A172 (cell line): ENCODE measurements at regions not wholly inside any gene's neighbourhood (a gene's known extent, or its start where the extent isn't known, plus 50 kb on each side); places are given as distances from the start of the nearest gene placed in this dataset.

Source experiments
- DNase-seq: peaks from one replicate; pipeline ENCODE4 v3.0.0-alpha.2; 2015; ENCODE audit warnings: low spot score

GRCh38 chr12:13504074-13504473 is 307.5 kb downstream of the EMP1 start:
- no peak for DNase-seq

DNA sequence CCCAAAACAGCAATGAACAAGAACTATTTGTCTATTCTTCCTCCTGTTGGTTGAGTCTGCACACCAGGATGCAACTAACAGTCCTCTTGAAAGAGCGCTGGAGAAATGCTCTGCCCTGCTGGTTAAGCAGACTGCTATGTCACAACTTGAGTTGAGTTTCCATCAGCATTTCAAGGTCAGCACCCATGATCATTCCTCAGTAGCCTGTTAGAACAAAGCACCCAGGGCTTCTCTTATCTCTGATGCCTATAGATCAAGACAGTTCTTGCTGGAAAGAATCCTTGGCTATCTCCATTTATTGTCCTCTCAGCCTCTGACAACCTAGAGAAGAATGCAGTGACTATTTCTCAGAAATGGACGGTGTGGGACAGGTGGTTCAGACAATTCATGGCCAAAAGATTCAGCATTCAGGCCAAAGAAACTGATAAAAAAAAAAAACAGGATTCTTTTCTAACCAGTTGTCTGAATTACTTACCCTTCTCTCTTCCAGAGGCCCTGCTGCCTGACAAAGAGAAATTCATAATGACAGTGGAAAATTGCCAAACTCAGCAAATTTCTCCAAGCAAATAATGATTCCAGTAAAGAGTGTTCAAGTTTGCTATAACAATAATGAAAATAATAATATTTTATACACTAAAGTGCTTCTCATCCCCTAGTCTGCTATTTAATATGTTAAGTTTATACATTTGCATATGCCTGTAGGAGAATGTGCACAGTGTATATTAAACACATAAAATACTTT is 306.7 kb downstream of the EMP1 start:
- no peak for DNase-seq

- no peak for DNase-seq
Observed at GRCh38 chr12:13499008-13499407, 302.5 kb downstream of the EMP1 start.

- DNase-seq: no peak
Observed at GRCh38 chr12:13496111-13496510, 299.6 kb downstream of the EMP1 start.

GRCh38 chr12:13489246-13489645 is 292.7 kb downstream of the EMP1 start:
- DNase-seq: no peak

GRCh38 chr12:13487326-13487725 is 290.8 kb downstream of the EMP1 start:
- no peak for DNase-seq

- no peak for DNase-seq
Observed at GRCh38 chr12:13486794-13487193, 290.3 kb downstream of the EMP1 start.

DNA sequence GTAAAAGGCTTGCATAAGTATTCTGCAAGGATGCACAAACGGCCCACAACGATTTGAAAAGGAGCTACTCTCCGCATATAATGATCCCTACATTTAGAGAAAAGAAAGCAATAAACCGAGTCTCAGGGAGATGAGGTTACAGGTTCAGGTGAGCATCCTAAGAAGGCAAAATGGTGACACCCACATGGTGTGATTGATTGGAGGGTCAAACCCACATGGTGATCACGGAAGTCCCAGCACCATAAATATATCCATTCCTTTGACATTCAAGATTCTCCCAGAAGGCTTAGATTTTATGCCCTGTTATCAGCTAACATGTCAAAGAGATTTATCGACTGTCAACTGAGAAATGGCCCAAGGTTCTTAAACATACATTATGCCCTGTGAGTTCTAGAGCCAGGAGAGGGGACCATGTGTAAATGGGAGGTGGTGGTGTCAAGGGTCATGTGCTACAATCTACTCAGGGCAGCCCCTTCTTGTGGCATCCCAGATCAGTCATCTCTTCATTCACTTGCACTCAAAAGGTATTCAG is 282.2 kb downstream of the EMP1 start:
- DNase-seq: no peak

DNA sequence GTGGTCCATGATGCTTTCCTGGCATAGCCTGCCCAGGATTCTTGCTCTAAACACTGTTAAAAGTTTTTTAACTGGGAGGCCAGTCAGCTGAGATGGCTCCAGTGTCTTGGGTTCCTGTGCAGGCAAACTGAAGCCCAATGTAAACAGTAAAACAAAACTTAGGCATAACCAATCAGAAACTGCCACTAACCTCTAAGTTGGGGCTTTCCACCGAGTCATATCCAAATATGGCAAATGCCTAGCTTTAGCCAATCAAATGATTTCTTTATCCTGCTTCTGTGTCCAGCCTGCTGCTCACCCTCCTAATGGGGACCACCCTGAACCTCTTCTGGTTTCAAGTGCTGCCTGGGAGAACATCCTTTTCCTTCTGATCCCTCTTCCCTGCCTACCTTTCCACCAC is 277.9 kb downstream of the EMP1 start:
- DNase-seq: no peak

DNA sequence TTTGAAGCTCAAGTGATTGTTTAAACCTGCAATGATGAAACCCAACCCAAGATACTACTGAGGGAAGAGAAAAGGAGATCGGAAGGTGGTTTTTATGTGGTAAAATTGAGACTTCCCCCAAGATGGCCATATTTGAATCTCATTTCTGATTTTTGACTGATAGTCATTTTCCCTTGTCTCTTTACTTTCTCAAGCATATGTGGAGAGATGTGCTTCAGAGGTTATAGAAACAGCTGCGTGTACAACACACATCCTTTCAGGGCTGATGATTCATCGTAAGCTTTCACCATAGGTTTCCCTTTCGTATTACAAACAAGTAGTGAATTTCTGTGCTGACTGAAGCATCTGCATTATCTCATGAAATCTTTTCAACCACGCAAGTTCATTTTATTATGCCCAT is 276.2 kb downstream of the EMP1 start:
- no peak for DNase-seq

DNA sequence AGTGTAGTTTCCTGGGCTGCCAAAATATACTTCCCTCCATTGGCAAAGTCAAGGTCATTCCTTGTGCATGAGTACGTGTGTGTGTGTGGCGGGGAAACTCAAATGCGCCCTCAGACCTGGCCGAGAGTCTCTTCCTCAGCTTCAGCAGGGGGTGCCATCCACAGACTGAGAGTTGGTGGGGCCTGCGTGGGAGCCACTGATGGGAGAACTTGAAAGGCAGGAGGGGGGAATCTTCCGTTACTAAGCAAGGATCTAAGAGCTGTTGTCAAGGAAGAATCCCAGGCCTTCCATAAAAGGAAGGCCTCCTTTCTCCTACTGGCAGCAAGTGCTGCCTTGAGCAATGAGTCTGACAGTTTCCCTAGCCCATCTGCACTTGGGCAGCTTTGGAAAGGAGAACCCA is 274.9 kb downstream of the EMP1 start:
- no peak for DNase-seq

GRCh38 chr12:13465635-13466034 is 269.1 kb downstream of the EMP1 start:
- no peak for DNase-seq

DNA sequence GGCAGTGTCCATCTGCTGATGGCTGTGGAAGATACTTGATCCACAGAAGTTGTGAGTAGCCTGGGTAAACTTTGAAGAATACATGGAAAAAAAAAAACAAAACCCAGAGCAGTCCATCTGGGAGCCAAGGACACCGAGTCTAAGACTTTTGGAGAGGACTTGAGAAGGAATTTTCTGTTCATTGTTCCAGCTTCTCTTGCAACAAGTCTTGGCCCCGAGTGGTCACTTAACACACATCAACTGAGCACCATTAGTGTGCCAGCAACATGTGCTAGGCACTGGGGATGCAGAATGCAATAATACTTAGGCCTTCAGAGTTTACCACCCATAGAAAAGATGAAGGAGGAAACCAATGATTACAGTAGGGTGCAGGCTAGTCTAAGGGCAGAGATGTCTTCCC is 266.7 kb downstream of the EMP1 start:
- no peak for DNase-seq

DNA sequence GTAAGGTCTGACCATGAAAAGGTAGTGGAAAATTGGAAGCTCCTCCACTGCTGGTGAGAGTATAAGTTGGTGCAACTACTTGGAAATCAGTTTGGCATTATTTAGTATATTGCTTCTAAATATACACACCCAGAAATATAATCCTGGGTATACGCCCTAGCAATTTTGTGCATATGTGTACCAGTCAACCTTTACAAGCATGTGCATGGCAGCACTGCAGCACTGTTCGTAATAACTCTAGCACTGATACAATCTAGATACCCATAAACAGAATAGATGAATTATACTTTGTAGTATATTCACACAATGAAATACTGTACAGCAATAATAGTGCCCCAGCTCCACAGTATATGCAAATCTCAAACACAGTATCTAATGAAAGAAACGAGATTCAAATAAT is 265.9 kb downstream of the EMP1 start:
- DNase-seq: no peak

DNA sequence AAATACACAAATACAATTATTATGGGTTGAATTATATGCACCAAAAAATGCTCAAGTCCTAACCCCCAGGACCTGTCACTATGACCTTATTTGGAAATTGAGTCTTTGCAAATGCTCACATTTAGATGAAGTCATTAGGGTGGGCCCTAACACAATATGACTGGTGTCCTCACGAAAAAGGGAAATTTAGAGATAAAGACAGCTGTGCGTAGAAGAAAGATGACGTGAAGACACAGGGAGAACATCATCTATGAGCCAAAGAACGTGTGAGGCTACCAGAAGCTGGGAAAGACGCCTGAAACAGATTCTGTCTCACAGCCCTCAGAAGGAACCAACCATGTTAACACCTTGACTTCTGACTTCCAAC is 259.2 kb downstream of the EMP1 start:
- no peak for DNase-seq

DNA sequence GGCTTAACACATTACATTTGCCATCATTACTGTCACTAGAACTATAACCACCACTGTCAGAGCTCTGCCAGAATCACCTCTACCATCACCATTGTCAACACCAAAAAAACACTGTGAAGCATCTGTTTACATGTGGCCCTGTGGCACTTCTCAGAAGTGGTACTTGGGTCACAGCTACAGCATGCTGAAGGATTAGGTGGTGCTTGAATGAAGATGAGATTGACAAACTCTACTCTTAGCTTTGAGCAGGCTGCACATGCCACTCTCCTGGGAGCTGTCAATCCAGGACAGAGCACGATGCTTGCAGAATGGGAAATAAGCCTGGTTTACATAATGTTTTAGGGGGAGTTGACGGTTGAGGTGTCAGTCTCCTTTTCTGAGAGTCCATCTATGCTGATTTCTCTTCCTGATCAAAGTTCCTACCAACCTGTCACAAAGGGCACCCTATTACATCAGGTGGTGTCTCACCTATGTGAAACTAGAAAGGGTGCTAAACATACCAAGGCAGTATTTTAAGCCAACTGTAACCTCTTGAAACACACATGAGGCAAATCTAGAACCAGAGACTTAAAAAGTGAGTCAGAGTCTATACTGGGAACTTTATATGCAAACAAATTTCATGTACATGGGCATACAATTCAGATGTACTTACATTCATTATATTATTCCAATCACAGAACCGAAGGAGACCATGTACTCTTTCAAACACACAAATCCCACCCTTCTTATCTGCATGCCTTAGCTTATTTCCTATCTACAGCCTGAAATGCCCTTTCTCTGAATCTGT is 258.7 kb downstream of the EMP1 start:
- DNase-seq: no peak

DNA sequence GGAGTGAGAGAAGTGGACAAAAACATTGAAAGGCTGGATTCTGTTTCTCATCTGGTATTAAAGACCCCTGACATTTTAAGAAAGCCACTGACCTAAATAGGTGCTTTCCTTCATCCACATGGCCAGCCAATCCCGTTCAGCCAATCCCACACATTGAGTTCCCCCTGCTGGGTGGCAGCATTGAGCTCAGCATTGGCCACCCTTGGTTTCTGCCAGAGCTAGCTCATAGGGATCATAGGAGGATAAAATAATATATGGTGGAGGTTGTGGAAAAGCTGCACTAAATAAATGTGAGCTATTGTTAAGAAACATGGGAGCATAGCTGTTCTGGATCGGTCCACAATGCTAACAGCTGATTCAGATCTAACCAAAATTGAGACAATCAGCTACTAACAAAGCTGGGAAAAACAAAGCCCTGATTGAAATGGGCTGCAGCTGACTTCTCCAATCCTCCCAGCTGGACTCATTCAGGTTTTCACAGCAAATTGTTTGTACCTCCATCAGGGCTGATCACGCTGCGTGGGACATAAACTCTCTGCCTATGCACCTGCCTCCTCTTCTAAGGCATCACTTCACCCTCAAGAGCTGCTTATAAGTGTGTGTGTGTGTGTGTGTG is 256.5 kb downstream of the EMP1 start:
- no peak for DNase-seq

DNA sequence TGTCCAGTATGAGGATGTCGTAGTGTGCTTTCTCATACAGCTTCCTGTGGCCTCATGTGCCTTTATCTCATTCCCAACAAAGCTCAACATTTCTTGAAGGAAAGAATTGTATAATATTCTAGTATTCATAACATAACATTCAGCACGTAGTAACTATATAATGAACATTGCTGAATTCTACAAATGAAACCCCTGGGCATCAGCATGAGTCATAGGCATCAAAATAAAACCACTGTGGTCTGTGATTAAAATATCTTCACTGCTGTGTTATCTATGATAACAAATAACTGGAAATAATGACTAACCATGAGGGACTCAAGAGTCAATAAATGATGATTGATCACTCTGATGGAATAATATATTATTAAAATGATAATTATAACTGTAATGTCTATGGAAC is 255.2 kb downstream of the EMP1 start:
- no peak for DNase-seq

- no peak for DNase-seq
Observed at GRCh38 chr12:13450231-13451080, 253.9 kb downstream of the EMP1 start.

- no peak for DNase-seq
Observed at GRCh38 chr12:13444076-13444475, 247.6 kb downstream of the EMP1 start.

GRCh38 chr12:13443498-13443897 is 247.0 kb downstream of the EMP1 start:
- DNase-seq: no peak

DNA sequence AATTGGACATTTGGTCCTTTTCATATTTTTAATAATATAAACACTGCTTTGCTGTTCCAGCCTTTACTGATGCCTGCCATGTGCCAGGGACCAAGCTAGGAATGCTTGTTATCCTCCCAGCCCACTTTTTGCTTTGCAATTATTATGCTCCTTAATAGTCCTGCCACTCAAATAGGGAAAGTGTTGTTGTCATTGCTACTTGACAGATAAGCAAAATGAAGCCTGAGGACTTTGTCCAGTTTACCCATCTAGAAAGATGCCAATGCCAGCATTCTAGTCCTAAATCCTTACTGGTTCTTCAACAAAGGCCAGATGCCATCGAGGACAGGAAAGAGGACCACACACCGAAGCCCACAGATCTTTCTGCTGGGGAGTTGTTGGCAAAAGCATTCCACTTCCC is 246.5 kb downstream of the EMP1 start:
- no peak for DNase-seq
